ENCODE measurements at regions not wholly inside any gene's neighbourhood (a gene's known extent, or its start where the extent isn't known, plus 50 kb on each side); places are given as distances from the start of the nearest gene placed in this dataset.

DNA sequence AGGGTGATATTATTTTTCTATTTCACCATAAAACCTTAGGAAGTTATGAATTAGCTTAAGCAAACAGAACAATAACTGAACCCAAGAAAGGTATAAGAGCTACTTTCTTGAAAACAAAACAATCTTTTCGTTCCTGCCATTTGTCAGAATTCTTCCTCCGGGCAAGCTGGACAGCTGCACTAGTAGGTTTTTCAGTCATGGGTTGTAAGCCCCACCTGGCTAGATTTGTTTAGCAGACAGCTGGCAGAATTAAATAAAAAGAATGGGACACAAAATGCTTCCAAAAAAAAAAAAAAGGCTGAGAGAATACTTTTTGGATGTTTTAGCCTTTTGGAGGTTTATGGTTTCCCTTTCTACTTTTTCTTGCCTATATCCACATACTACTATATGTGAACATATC is 694.1 kb downstream of the ARHGAP15 start:
- Histone ChIP-seq H3K4me2 (replicated peaks; ENCODE audit: low read depth, low read length, poor library complexity, severe bottlenecking) (no peak overlapping the region), H4K20me1 (ENCODE audit: control insufficient read depth, insufficient read depth, low read length, poor library complexity, severe bottlenecking) (no peaks in the 10 kb centered on the region), H3K9me3 (ENCODE audit: control extremely low read depth in 1 of 3, control insufficient read depth in 2 of 3, insufficient read depth in 1 of 3, low read length in 2 of 3) (no peaks in the 10 kb centered on the region), H3K4me3 (ENCODE audit: control extremely low read depth in 1 of 5, extremely low read depth in 1 of 5, insufficient read depth in 1 of 5, low read depth in 2 of 5, low read length in 4 of 5) (no peak overlapping the region), H3K27ac (ENCODE audit: low read length in 2 of 2) (no peak overlapping the region), H3K36me3 (replicated peaks in 1 of 2; ENCODE audit: control extremely low read depth in 1 of 2, control insufficient read depth in 1 of 2, extremely low read depth in 1 of 2, insufficient read depth in 2 of 2, low read length in 1 of 2) (no peaks in the 10 kb centered on the region), H3K27me3 (replicated peaks in 1 of 4; ENCODE audit: control extremely low read depth in 1 of 4, control insufficient read depth in 3 of 4, insufficient read depth in 4 of 4, low read length in 3 of 4) (no peaks in the 10 kb centered on the region), H2AFZ (ENCODE audit: insufficient read depth, low read depth, low read length, poor library complexity, severe bottlenecking) (no peak overlapping the region), H3K79me2 (ENCODE audit: control insufficient read depth, insufficient read depth, low read length) (no peaks in the 10 kb centered on the region), H3K9ac (ENCODE audit: low read length) (no peak overlapping the region), H3K4me1 (ENCODE audit: control insufficient read depth in 2 of 2, insufficient read depth in 2 of 2, low read length in 2 of 2) (peaks cover 0 to 3% of the 10 kb centered on the region in 2 donors)
- ATAC-seq (ENCODE audit: low read depth) (no peak), DNase-seq (no peak)
- ChIA-PET CTCF (interaction anchor here (0.7 to 1.2 kb wide), 2 partner anchors 12 to 30 kb away, joined by 3 to 4 read pairs; no protein-coding TSS in a partner anchor), POLR2A (no interaction called here)
- H3K27ac Mint-ChIP-seq, result no peak overlapping the region
- intact Hi-C loops (cut with micrococcal nuclease), result no loop called here
- WGBS (ENCODE audit: insufficient coverage), result 100% methylated on average over 1 of the region's 2 CpGs
- no peak overlapping the region for H3K4me3 Mint-ChIP-seq
- H3K4me1 Mint-ChIP-seq, result peaks cover 6% of the 10 kb centered on the region
- H3K27me3 Mint-ChIP-seq, result peaks cover 9% of the 10 kb centered on the region
- no peaks in the 10 kb centered on the region for H3K9me3 Mint-ChIP-seq (ENCODE audit: insufficient read depth)
- TF ChIP-seq EZH2 (IDR thresholded peaks at IDR 0.05; ENCODE audit: borderline replicate concordance, insufficient read depth, low read depth, low read length, poor library complexity, severe bottlenecking), result no peak
- TF ChIP-seq, protein P1, sequence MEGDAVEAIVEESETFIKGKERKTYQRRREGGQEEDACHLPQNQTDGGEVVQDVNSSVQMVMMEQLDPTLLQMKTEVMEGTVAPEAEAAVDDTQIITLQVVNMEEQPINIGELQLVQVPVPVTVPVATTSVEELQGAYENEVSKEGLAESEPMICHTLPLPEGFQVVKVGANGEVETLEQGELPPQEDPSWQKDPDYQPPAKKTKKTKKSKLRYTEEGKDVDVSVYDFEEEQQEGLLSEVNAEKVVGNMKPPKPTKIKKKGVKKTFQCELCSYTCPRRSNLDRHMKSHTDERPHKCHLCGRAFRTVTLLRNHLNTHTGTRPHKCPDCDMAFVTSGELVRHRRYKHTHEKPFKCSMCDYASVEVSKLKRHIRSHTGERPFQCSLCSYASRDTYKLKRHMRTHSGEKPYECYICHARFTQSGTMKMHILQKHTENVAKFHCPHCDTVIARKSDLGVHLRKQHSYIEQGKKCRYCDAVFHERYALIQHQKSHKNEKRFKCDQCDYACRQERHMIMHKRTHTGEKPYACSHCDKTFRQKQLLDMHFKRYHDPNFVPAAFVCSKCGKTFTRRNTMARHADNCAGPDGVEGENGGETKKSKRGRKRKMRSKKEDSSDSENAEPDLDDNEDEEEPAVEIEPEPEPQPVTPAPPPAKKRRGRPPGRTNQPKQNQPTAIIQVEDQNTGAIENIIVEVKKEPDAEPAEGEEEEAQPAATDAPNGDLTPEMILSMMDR (IDR thresholded peaks at IDR 0.05), result no peak

DNA sequence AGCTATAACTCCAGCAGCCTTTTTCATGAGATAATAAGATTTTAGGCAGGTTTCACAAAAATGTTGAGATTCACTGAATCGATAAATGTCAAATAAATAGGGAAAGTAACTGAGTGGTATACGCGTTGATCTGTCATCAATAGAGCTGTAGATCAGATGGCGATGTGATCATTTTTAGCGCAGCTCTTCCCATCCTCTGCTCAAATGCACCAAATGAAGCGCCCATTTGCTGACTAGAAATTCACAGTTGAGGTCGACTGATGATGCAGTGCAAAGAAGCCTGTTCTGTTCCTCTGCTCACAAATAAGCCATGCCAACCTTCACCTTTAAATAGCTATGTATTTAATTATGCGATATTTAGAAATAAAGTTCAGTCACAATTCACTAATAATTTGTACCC is 693.5 kb downstream of the ARHGAP15 start:
- no peak for TF ChIP-seq EZH2 (IDR thresholded peaks at IDR 0.05; ENCODE audit: borderline replicate concordance, insufficient read depth, low read depth, low read length, poor library complexity, severe bottlenecking)
- TF ChIP-seq, protein P1 (IDR thresholded peaks at IDR 0.05), result no peak
- H3K4me3 ChIP-seq (ENCODE audit: control extremely low read depth in 1 of 5, extremely low read depth in 1 of 5, insufficient read depth in 1 of 5, low read depth in 2 of 5, low read length in 4 of 5), result no peak overlapping the region
- no peak overlapping the region for H3K27ac ChIP-seq (ENCODE audit: low read length in 2 of 2)
- ATAC-seq (ENCODE audit: low read depth), result no peak
- no peaks in the 10 kb centered on the region for H3K79me2 ChIP-seq (ENCODE audit: control insufficient read depth, insufficient read depth, low read length)
- intact Hi-C loops (cut with micrococcal nuclease), result no loop called here
- no peaks in the 10 kb centered on the region for H3K27me3 ChIP-seq (replicated peaks in 1 of 4; ENCODE audit: control extremely low read depth in 1 of 4, control insufficient read depth in 3 of 4, insufficient read depth in 4 of 4, low read length in 3 of 4)
- H3K9ac ChIP-seq (ENCODE audit: low read length), result no peak overlapping the region
- Mint-ChIP-seq H3K27me3 (peaks cover 8% of the 10 kb centered on the region), H3K9me3 (ENCODE audit: insufficient read depth) (no peaks in the 10 kb centered on the region), H3K27ac (no peak overlapping the region), H3K4me1 (peaks cover 6% of the 10 kb centered on the region), H3K4me3 (no peak overlapping the region)
- POLR2A ChIA-PET, result no interaction called here
- no peak overlapping the region for H3K4me2 ChIP-seq (replicated peaks; ENCODE audit: low read depth, low read length, poor library complexity, severe bottlenecking)
- H3K36me3 ChIP-seq (replicated peaks in 1 of 2; ENCODE audit: control extremely low read depth in 1 of 2, control insufficient read depth in 1 of 2, extremely low read depth in 1 of 2, insufficient read depth in 2 of 2, low read length in 1 of 2), result no peaks in the 10 kb centered on the region
- no peak for DNase-seq
- H2AFZ ChIP-seq (ENCODE audit: insufficient read depth, low read depth, low read length, poor library complexity, severe bottlenecking), result no peak overlapping the region
- H3K9me3 ChIP-seq (ENCODE audit: control extremely low read depth in 1 of 3, control insufficient read depth in 2 of 3, insufficient read depth in 1 of 3, low read length in 2 of 3), result no peaks in the 10 kb centered on the region
- 100% methylated on average over 6 of the region's 8 CpGs for WGBS (ENCODE audit: insufficient coverage)
- peaks cover 0 to 3% of the 10 kb centered on the region in 2 donors for H3K4me1 ChIP-seq (ENCODE audit: control insufficient read depth in 2 of 2, insufficient read depth in 2 of 2, low read length in 2 of 2)
- CTCF ChIA-PET, result no interaction called here
- H4K20me1 ChIP-seq (ENCODE audit: control insufficient read depth, insufficient read depth, low read length, poor library complexity, severe bottlenecking), result no peaks in the 10 kb centered on the region
